ENCODE measurements at regions not wholly inside any gene's neighbourhood (a gene's known extent, or its start where the extent isn't known, plus 50 kb on each side); places are given as distances from the start of the nearest gene placed in this dataset.

GRCh38 chr3:163891771-163892170 lies 1186.5 kb downstream of the SI start:
- no peak for TF ChIP-seq CTCF (conservative IDR thresholded peaks at IDR 0.05)
- H3K36me3 Mint-ChIP-seq (ENCODE audit: low read depth): no peaks in the 10 kb centered on the region
- H3K27me3 ChIP-seq (ENCODE audit: control insufficient read depth, insufficient read depth, low read length, poor library complexity, severe bottlenecking): no peaks in the 10 kb centered on the region
- no peak overlapping the region for H3K9ac ChIP-seq (ENCODE audit: extremely low read depth, low read length, poor library complexity, severe bottlenecking)
- H3K9me3 ChIP-seq (ENCODE audit: control insufficient read depth, low read length): no peaks in the 10 kb centered on the region
- H3K4me1 ChIP-seq (ENCODE audit: control insufficient read depth, insufficient read depth, low read length): peaks cover 6% of the 10 kb centered on the region
- no peak overlapping the region for H3K4me3 Mint-ChIP-seq
- no peak overlapping the region for H3K27ac ChIP-seq (ENCODE audit: low read depth, low read length)
- no peaks in the 10 kb centered on the region for H3K36me3 ChIP-seq (ENCODE audit: control insufficient read depth, insufficient read depth, low read length)
- peaks cover 27% of the 10 kb centered on the region for H3K4me1 Mint-ChIP-seq
- no peak overlapping the region for H3K27ac Mint-ChIP-seq
- no peak overlapping the region for H3K4me3 ChIP-seq (ENCODE audit: low read length)
- H3K9me3 Mint-ChIP-seq: no peaks in the 10 kb centered on the region
- WGBS, 2 experiments (ENCODE audit: insufficient coverage in 1 of 2, insufficient read length in 1 of 2): 88 to 95% methylated on average over 5 to 7 of the region's 7 CpGs
- DNase-seq: no peak
- H3K27me3 Mint-ChIP-seq (ENCODE audit: insufficient read depth): no peaks in the 10 kb centered on the region

GRCh38 chr3:163890661-163891060 lies 1187.6 kb downstream of the SI start:
- no peak for TF ChIP-seq CTCF (conservative IDR thresholded peaks at IDR 0.05)
- WGBS, 2 experiments (ENCODE audit: insufficient coverage in 1 of 2, insufficient read length in 1 of 2): 45 to 47% methylated on average over 2 of the region's 2 CpGs

GRCh38 chr3:163879172-163879571 lies 1199.1 kb downstream of the SI start:
- no peaks in the 10 kb centered on the region for H3K27me3 Mint-ChIP-seq (ENCODE audit: insufficient read depth)
- no peak overlapping the region for H3K27ac Mint-ChIP-seq
- Histone ChIP-seq H3K4me3 (ENCODE audit: low read length) (no peak overlapping the region), H3K9ac (ENCODE audit: extremely low read depth, low read length, poor library complexity, severe bottlenecking) (no peak overlapping the region), H3K27me3 (ENCODE audit: control insufficient read depth, insufficient read depth, low read length, poor library complexity, severe bottlenecking) (no peaks in the 10 kb centered on the region), H3K4me1 (ENCODE audit: control insufficient read depth, insufficient read depth, low read length) (no peaks in the 10 kb centered on the region), H3K9me3 (ENCODE audit: control insufficient read depth, low read length) (peaks cover 36% of the 10 kb centered on the region), H3K27ac (ENCODE audit: low read depth, low read length) (no peak overlapping the region), H3K36me3 (ENCODE audit: control insufficient read depth, insufficient read depth, low read length) (no peaks in the 10 kb centered on the region)
- peaks cover 42% of the 10 kb centered on the region for H3K9me3 Mint-ChIP-seq
- no peak for TF ChIP-seq CTCF (conservative IDR thresholded peaks at IDR 0.05)
- DNase-seq: no peak
- peaks cover 6% of the 10 kb centered on the region for H3K4me1 Mint-ChIP-seq
- 90% methylated on average over 4 of the region's 4 CpGs; no CpG with 5 or more reads in 1 of the 2 experiments for WGBS, 2 experiments (ENCODE audit: insufficient coverage in 1 of 2, insufficient read length in 1 of 2)
- H3K4me3 Mint-ChIP-seq: no peak overlapping the region
- H3K36me3 Mint-ChIP-seq (ENCODE audit: low read depth): peaks cover 5% of the 10 kb centered on the region

More at GRCh38 chr3:163890661-163891060, 1187.6 kb downstream of the SI start:
- Histone ChIP-seq H3K4me1 (ENCODE audit: control insufficient read depth, insufficient read depth, low read length) (peaks cover 6% of the 10 kb centered on the region), H3K4me3 (ENCODE audit: low read length) (no peak overlapping the region), H3K27ac (ENCODE audit: low read depth, low read length) (no peak overlapping the region), H3K9me3 (ENCODE audit: control insufficient read depth, low read length) (no peaks in the 10 kb centered on the region), H3K27me3 (ENCODE audit: control insufficient read depth, insufficient read depth, low read length, poor library complexity, severe bottlenecking) (no peaks in the 10 kb centered on the region), H3K36me3 (ENCODE audit: control insufficient read depth, insufficient read depth, low read length) (no peaks in the 10 kb centered on the region), H3K9ac (ENCODE audit: extremely low read depth, low read length, poor library complexity, severe bottlenecking) (no peak overlapping the region)
- H3K27me3 Mint-ChIP-seq (ENCODE audit: insufficient read depth): no peaks in the 10 kb centered on the region
- no peaks in the 10 kb centered on the region for H3K36me3 Mint-ChIP-seq (ENCODE audit: low read depth)
- no peaks in the 10 kb centered on the region for H3K9me3 Mint-ChIP-seq
- peaks cover 27% of the 10 kb centered on the region for H3K4me1 Mint-ChIP-seq
- DNase-seq: peak; percentile 77
- H3K27ac Mint-ChIP-seq: no peak overlapping the region
- no peak overlapping the region for H3K4me3 Mint-ChIP-seq
